Aorta (tissue), 5 donors: ENCODE measurements at regions not wholly inside any gene's neighbourhood (a gene's known extent, or its start where the extent isn't known, plus 50 kb on each side); places are given as distances from the start of the nearest gene placed in this dataset.
"Not testable (repeated sequence)": the region's sequence is repeated elsewhere in the genome, so short reads cannot be mapped to it uniquely, and the experiment has no call there.

ENCODE experiments used
- ATAC-seq: fragments of 200-7000 bp; cut with Tn5 transposase; one replicate; pipeline ENCODE4 v1.9.1; 2022; ENCODE audit warnings: moderate library complexity; ENCODE audit not compliant: low FRiP score
- DNase-seq, 2 donors: peaks; one replicate each; pipeline ENCODE4 v3.0.0-alpha.2; 2020
- H3K27ac ChIP-seq, 2 donors: one replicate each; pipeline ENCODE4 v1.5.1; 2013; ENCODE audit warnings: low read length in 2 of 2, mild to moderate bottlenecking in 2 of 2, moderate library complexity in 2 of 2, control low read depth in 1 of 2, inconsistent platforms in 1 of 2, low read depth in 1 of 2
- H3K27me3 ChIP-seq, 2 donors: one replicate each; pipeline ENCODE4 v1.6.1; 2013; ENCODE audit warnings: control low read depth in 1 of 2, low read length in 1 of 2, mild to moderate bottlenecking in 1 of 2, moderate library complexity in 1 of 2; ENCODE audit not compliant: insufficient read depth in 2 of 2, control insufficient read depth in 1 of 2
- H3K36me3 ChIP-seq, 2 donors: one replicate each; pipeline ENCODE4 v1.6.1; 2013; ENCODE audit warnings: control low read depth in 1 of 2, low read length in 1 of 2, mild to moderate bottlenecking in 1 of 2; ENCODE audit not compliant: insufficient read depth in 2 of 2, control insufficient read depth in 1 of 2
- H3K4me1 ChIP-seq, 2 donors: one replicate each; pipeline ENCODE4 v1.6.1; 2013; ENCODE audit warnings: low read length in 2 of 2, control low read depth in 1 of 2, mild to moderate bottlenecking in 1 of 2, moderate library complexity in 1 of 2; ENCODE audit not compliant: insufficient read depth in 2 of 2, control insufficient read depth in 1 of 2
- H3K4me3 ChIP-seq, 2 donors: one replicate each; pipeline ENCODE4 v1.5.1; 2013; ENCODE audit warnings: low read length in 2 of 2, control low read depth in 1 of 2, mild to moderate bottlenecking in 1 of 2
- H3K9me3 ChIP-seq: one replicate; pipeline ENCODE4 v1.6.1; 2013; ENCODE audit warnings: mild to moderate bottlenecking, low read length; ENCODE audit not compliant: control insufficient read depth
- WGBS, 2 donors: extraction: QIAGEN DNeasy Blood & Tissue Kit; methylation state at CpG; one replicate each; pipeline ENCODE4 v1.1.7; 2013; 5-methylcytosine and 5-hydroxymethylcytosine counted together
- intact Hi-C, 2 donors: fragments of 100-400 bp; cut with DNase I; formaldehyde crosslinking; loops; one replicate each; pipeline versions ENCODE4 v1.14.2 to v1.15.0; 2022
- donor health status: healthy with polysubstance abuse.
- donor health status: Bipolar disorder and iron deficiency.
- donor health status: DM: no; HTN: no; CAD: no.
- donor health status: DM: no; HTN: no; CAD: no.
- donor health status: DM: yes; HTN: yes; CAD: no.

- WGBS, 2 donors, result 82 to 90% methylated on average over 4 to 5 of the region's 5 CpGs
- Histone ChIP-seq H3K4me3 (no peak overlapping the region), H3K36me3 (no peaks in the 10 kb centered on the region), H3K9me3 (no peaks in the 10 kb centered on the region), H3K4me1 (no peaks in the 10 kb centered on the region), H3K27ac (no peak overlapping the region), H3K27me3 (no peaks in the 10 kb centered on the region)
- intact Hi-C loops, result no loop called here
- ATAC-seq, result no peak
- no peak for DNase-seq
Observed at GRCh38 chr15:77877869-77878577, 199.5 kb downstream of the TBC1D2B start.

DNA sequence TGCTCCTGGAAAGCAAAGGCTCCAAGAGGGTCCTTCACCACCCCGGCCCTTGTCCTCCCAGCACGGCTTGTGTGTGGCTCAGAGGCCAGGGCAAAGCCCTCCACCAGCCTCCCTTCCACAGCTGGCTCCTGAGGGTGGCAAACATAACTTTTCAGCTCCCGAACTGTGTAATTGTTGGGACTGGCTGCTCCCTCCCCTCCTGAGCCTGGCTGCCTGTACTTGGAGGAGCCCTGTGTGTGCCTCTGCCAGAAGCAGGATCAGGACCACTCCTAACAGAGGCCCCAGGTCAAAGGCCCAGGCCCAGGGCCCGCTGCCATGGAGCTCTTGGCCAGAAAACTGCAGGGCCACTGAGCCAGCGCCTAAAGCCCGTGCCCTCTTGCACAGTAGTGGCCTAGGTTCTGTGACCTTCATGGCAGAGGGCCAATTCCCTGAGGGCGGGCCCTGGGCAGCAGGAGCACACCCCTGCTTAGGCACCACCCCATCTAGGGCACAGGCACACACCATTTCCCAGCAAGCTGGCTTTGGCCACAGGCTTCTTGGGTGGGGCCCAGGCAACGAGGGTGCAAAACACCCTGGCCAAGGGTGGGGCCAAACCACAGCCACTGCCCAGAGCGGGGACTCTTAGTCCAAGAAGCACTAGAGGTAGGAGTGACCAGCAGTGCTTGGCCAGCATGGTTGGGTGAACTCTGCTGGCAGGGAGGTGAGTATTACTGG is 201.2 kb downstream of the TBC1D2B start:
- not testable (repeated sequence) for H3K27ac ChIP-seq

DNA sequence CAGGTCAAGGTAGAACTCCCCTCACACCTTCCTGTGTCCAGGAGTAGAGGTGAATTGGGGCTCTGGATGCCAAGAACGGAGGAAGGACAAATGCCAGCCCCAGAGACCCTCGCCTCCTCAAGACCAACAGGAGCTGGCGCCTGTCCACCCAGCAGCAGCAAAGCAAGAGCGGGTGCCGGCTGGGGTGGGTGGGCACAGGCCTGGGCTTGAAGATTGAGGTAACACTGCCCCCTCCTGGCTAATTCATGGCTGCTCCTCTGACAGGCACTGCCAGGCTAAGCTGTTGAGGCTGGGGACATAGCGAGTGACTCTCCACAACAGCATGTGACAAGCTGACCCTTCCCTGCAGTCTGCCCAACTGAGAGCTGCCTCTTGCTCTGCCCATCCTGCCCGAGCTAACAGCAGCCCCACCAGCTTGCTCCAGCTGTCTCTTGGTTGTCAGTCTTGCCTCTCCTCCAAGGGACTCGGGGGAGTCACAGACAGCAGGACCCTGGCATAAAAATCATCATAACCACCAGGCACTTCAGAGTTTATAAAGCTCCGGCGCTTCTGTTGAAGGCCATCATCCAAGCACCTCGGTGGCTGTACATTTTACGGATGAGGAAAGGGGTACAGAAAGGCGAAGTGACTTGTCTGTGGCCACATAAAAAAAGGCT is 202.3 kb downstream of the TBC1D2B start:
- H3K9me3 ChIP-seq, H3K27ac ChIP-seq, intact Hi-C loops, H3K4me1 ChIP-seq, H3K36me3 ChIP-seq, H3K4me3 ChIP-seq, H3K27me3 ChIP-seq: not testable (repeated sequence)
- ATAC-seq (peak; percentile 52), DNase-seq (peak in 1 of 2 donors; percentile 71)
- WGBS, 2 donors, result 48 to 73% methylated on average over 10 to 13 of the region's 13 CpGs

More for the DNA sequence above, 201.2 kb downstream of the TBC1D2B start:
- H3K9me3 ChIP-seq, H3K4me1 ChIP-seq, DNase-seq, H3K4me3 ChIP-seq, H3K27me3 ChIP-seq, intact Hi-C loops, H3K36me3 ChIP-seq: not testable (repeated sequence)
- 12 to 25% methylated on average over 3 of the region's 9 CpGs for WGBS, 2 donors
- peak; percentile 73 for ATAC-seq

DNA sequence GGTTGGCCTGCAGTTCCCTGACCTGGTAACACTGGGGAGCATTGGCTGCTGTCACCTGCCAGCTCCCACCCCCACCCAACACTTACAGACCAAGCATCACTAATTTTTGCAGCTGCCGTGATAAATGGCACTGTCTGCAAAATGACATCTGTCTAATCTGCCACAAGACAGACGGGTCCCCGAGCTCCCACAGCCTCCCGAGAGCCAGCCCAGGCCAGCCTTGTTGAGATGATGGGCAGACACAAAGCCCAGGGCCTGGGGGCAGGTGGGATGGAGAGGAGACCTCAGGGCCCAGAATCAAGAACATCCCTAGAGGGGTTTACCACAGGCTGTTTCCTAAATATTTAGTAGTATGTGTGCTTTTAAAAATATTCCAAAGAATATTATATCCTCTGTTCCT is 203.4 kb downstream of the TBC1D2B start:
- intact Hi-C loops, result loop anchor here in 1 of 2 donors (5.0 kb wide), 1 partner anchor 242 kb away; the partner anchor contains the start of gene LINGO1
- Histone ChIP-seq H3K27ac (no peak overlapping the region), H3K9me3 (no peaks in the 10 kb centered on the region), H3K4me3 (no peak overlapping the region), H3K27me3 (no peaks in the 10 kb centered on the region), H3K4me1 (no peaks in the 10 kb centered on the region), H3K36me3 (no peaks in the 10 kb centered on the region)
- no peak for DNase-seq
- ATAC-seq, result no peak
- whole genome bisulfite sequencing, 2 donors, result 83 to 86% methylated on average over 4 of the region's 4 CpGs

GRCh38 chr15:77872521-77873425 is 204.7 kb downstream of the TBC1D2B start:
- H3K27ac ChIP-seq, H3K4me1 ChIP-seq, H3K36me3 ChIP-seq, ATAC-seq, H3K4me3 ChIP-seq, DNase-seq, H3K27me3 ChIP-seq, H3K9me3 ChIP-seq: not testable (repeated sequence)
- intact Hi-C loops, result loop anchor here in 1 of 2 donors (5.0 kb wide), 1 partner anchor 240 kb away; the partner anchor contains the start of gene LINGO1
- 85 to 91% methylated on average over 18 of the region's 18 CpGs for WGBS, 2 donors

- Histone ChIP-seq H3K4me1 (no peaks in the 10 kb centered on the region), H3K9me3 (no peaks in the 10 kb centered on the region), H3K27me3 (no peaks in the 10 kb centered on the region), H3K27ac (no peak overlapping the region), H3K36me3 (no peaks in the 10 kb centered on the region), H3K4me3 (no peak overlapping the region)
- ATAC-seq (no peak), DNase-seq (peak in 1 of 2 donors; percentile 61)
- intact Hi-C loops, result loop anchor here in 1 of 2 donors (5.0 kb wide), 1 partner anchor 240 kb away; the partner anchor contains the start of gene LINGO1
- WGBS, 2 donors, result 89 to 96% methylated on average over 10 to 11 of the region's 11 CpGs
Observed at GRCh38 chr15:77871852-77872371, 205.6 kb downstream of the TBC1D2B start.

DNA sequence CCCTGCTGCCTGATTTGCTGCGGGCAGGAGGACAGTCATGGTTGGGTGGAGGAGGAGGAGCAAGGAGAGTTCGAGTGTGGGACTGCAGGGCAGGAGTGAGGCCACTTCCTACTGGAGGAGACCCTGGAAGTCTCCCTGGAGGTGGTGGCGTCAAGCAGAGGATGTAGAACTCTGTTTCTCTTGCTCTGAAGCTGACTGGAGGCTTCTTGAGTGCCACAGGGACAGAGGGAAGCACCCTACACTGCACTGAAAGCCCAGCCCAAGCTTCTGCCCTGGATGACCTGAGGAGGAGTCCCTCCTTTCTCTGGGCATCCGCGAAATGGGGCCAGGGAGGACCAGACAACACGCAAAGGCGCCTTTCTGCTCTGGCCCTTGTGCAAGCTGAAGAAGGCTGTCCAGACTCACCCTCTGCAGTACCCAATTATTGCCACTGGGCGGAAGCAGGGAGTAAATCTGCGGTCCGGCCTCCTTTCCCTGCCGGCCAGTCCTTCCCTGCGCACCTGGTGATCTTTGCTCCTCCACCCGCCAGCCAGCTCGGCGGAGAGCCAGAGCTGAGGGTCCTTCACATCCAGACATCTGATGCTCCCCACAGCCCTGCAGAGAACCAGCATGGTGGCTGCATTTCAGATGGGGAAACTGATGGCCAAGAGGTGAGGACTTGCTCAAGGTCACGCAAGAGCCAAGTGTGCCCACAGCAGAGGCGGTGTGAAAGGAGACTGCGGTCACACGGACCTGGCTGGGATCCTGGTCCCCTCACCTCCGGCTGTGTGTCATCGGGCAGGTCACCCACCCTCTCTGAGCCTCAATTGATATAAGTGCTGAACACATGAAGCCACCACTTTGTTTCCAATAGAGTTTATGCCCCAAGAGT is 207.1 kb downstream of the TBC1D2B start:
- intact Hi-C loops, result loop anchor here in 1 of 2 donors (1.0 to 5.0 kb wide), 2 partner anchors 31 to 238 kb away; partner anchors contain the start of gene LINGO1
- 29 to 32% methylated on average over 21 of the region's 21 CpGs for WGBS, 2 donors
- peak; percentile 69 to 87 for DNase-seq

More for the DNA sequence above, 207.1 kb downstream of the TBC1D2B start:
- peak; percentile 71 for ATAC-seq
- Histone ChIP-seq H3K4me3 (no peak overlapping the region), H3K4me1 (no peaks in the 10 kb centered on the region), H3K36me3 (no peaks in the 10 kb centered on the region), H3K27me3 (no peaks in the 10 kb centered on the region), H3K27ac (no peak overlapping the region), H3K9me3 (no peaks in the 10 kb centered on the region)
